Activated CD8-positive, alpha-beta T cell treated with anti-CD3 and anti-CD28 coated beads, Interleukin-2, amount 10 ng/mL, durations not matched to agents 7 days and 5 days (primary cell): ENCODE measurements at regions not wholly inside any gene's neighbourhood (a gene's known extent, or its start where the extent isn't known, plus 50 kb on each side); places are given as distances from the start of the nearest gene placed in this dataset.

Experiments
- ATAC-seq: fragments of 150-1000 bp; cut with Tn5 transposase; one replicate; pipeline ENCODE4 v1.10.0; 2021; ENCODE audit warnings: moderate library complexity
- CTCF ChIA-PET: fragments of 350-600 bp; sonication (Branson Sonifier 250); formaldehyde crosslinking; loops from one replicate; lab custom pipeline; 2021; ENCODE audit warnings: antibody characterized with exemption; lab: Charles Lee
- POLR2A ChIA-PET: fragments of 350-600 bp; sonication (Branson Sonifier 250); formaldehyde crosslinking; loops from one replicate; lab custom pipeline; 2021; ENCODE audit warnings: antibody characterized with exemption; lab: Charles Lee
- DNase-seq: peaks from one replicate; pipeline ENCODE4 v3.0.0-alpha.2; 2020
- H3K27ac Mint-ChIP-seq: one replicate; pipeline ENCODE4 v1.8.0; 2021; ENCODE audit warnings: mild to moderate bottlenecking, mixed read lengths
- H3K27me3 Mint-ChIP-seq: one replicate; pipeline ENCODE4 v1.8.0; 2021; ENCODE audit warnings: low read depth, mixed read lengths
- H3K36me3 Mint-ChIP-seq: one replicate; pipeline ENCODE4 v1.8.0; 2021; ENCODE audit warnings: low read depth, mixed read lengths
- H3K4me1 Mint-ChIP-seq: one replicate; pipeline ENCODE4 v1.8.0; 2021; ENCODE audit warnings: low read depth, mixed read lengths
- H3K4me3 Mint-ChIP-seq: one replicate; pipeline ENCODE4 v1.8.0; 2021; ENCODE audit warnings: mild to moderate bottlenecking, mixed read lengths
- H3K9me3 Mint-ChIP-seq: one replicate; pipeline ENCODE4 v1.8.0; 2022; ENCODE audit warnings: mixed read lengths; ENCODE audit not compliant: insufficient read depth

DNA sequence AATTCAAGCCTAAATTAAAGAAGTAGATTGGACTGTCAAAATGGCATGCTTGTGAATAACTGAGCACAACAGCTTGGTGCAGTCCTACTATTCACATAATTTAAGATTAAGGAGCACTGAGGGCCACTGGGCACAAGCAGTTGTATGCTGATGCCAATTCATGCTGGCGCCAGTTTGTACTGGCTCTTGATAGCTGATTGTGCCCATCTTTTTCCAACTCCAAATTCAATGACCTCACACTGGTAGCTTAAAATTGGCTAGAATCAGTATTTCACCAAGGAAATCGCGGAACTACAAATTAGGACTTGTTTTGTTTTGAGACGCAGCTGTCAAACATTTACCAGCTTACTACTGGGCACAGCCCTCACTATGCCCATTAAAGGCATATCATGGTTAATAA lies 969.2 kb downstream of the JRKL start:
- Mint-ChIP-seq H3K9me3 (no peaks in the 10 kb centered on the region), H3K27ac (no peak overlapping the region), H3K36me3 (no peaks in the 10 kb centered on the region), H3K4me3 (no peak overlapping the region), H3K4me1 (no peaks in the 10 kb centered on the region), H3K27me3 (no peaks in the 10 kb centered on the region)
- ChIA-PET CTCF (no interaction called here), POLR2A (no interaction called here)
- no peak for ATAC-seq
- no peak for DNase-seq

DNA sequence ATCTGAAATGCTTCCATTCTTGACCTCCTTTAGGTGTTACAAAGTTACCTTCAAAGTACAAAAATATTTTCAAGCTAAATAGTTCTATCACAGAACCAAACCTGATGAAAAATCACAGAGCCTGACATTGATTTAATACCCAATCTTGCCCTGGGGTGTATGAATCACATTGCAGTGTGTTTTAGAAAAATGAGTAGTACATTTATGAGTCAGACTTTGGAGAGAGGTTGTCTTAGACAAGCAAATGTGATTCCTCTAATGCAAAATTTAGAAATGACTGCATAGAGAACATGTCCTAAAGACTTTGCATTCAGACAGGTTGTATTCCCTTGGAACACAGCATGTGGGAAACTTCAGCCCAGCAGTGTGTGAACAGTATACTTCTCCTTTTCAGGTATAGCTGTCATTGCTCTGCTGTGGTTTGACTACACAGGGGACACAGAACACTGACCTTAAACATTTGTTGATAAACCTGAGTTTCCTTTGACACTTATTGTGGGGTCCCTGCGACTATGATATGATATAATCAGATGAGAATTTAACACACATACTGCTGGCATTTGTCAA lies 972.1 kb downstream of the JRKL start:
- H3K4me3 Mint-ChIP-seq = no peak overlapping the region
- DNase-seq = no peak
- POLR2A ChIA-PET = no interaction called here
- H3K4me1 Mint-ChIP-seq = no peaks in the 10 kb centered on the region
- H3K27me3 Mint-ChIP-seq = no peaks in the 10 kb centered on the region
- no peak overlapping the region for H3K27ac Mint-ChIP-seq
- no peak for ATAC-seq
- CTCF ChIA-PET = no interaction called here
- H3K36me3 Mint-ChIP-seq = no peaks in the 10 kb centered on the region
- H3K9me3 Mint-ChIP-seq = peaks cover 4% of the 10 kb centered on the region

DNA sequence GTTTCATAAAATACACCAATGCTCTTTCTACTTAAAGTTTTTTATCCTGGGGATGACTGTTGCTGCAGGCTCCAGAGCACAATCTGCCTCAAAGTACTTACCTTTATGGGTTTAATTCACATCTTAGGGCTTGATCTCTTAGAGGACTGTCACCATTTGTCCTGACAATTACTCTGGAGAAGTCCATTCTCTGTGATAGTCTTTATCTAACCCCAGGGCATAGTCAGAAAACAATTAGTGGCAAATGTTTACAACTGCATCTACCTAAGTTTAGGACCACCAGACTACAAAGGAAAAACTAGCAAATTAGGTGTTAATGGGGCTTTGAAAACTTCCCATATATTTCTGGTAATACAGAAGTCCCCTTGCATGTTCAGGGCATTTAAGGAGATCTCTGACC lies 973.5 kb downstream of the JRKL start:
- Mint-ChIP-seq H3K36me3 (no peaks in the 10 kb centered on the region), H3K4me3 (no peak overlapping the region), H3K9me3 (peaks cover 9% of the 10 kb centered on the region), H3K27me3 (no peaks in the 10 kb centered on the region), H3K27ac (no peak overlapping the region), H3K4me1 (no peaks in the 10 kb centered on the region)
- ChIA-PET POLR2A (no interaction called here), CTCF (no interaction called here)
- ATAC-seq (no peak), DNase-seq (no peak)

DNA sequence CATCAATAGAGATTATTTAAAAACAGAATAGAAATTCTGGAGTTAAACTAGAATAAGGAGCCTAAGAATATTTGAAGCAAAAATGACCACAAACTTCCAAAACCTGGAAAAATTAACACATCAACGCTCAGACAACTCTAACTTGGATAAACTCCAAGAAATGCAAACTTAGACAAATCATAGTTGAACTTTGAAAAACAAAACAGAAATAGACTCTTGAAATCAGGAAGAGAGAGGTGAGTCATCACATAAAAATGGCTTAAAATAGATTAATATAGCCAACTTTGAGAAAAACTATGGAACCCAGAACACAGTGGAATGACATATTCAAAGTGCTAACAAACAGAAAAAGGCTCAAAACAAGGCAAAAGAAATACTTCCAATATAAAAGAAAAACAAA lies 974.2 kb downstream of the JRKL start:
- Mint-ChIP-seq H3K27me3 (no peaks in the 10 kb centered on the region), H3K4me3 (no peak overlapping the region), H3K4me1 (no peaks in the 10 kb centered on the region), H3K9me3 (peaks cover 16% of the 10 kb centered on the region), H3K27ac (no peak overlapping the region), H3K36me3 (no peaks in the 10 kb centered on the region)
- CTCF ChIA-PET = no interaction called here
- ATAC-seq = no peak
- POLR2A ChIA-PET = no interaction called here
- DNase-seq = no peak

DNA sequence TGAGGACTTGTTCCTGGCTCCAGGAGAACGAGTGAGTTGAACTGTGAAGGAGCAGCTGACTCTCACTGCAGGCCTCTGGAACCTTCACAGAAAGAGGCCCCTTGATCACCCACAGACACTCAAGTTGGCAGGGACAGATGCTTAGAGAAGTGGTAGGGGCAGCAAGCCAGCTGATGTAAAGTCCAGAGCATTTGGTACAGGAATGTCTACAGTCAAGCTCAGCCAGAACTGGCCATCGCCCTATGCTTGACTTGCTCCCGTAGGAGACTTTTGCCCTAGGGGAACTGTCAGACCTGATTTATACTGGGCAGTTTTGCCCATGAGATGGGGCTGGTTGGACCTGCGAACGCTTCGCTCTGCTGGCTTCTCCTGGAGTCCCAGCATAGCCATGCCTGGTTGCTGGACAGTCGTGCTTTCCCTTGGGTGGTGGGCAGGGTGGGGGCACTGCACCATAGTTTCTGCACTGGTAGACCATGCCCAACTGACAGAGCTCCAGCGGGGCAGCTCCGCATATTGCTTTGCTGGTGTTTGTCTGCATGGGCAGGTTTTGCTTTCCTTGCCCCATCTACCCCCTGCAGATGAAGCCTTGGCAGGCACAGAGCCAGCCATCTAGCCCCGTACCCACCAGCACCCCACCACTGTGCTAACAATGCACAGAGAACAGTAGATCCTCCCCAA lies 977.7 kb downstream of the JRKL start:
- DNase-seq (no peak), ATAC-seq (no peak)
- CTCF ChIA-PET = no interaction called here
- Mint-ChIP-seq H3K4me3 (no peak overlapping the region), H3K27me3 (no peaks in the 10 kb centered on the region), H3K9me3 (peaks cover 34% of the 10 kb centered on the region), H3K27ac (no peak overlapping the region), H3K4me1 (no peaks in the 10 kb centered on the region), H3K36me3 (no peaks in the 10 kb centered on the region)
- POLR2A ChIA-PET = no interaction called here

DNA sequence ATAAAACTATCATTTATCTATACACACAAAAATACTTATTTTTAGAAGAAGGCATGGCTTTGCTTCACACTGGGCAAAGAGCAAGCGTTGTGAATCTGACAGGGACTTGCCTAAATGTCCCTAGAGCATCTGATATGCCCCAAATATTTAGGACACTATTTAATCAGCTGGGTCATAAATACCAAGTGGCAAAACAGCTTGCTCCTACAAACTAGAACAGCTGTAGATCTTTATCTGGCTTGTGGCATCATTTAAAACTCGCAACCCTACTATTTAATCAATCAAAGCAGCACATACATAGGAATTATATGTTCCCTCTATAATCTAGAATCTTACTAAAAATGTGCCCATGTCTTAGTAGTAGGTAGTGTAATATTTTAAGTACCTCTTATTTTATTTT lies 999.5 kb downstream of the JRKL start:
- Mint-ChIP-seq H3K27ac (no peak overlapping the region), H3K4me3 (no peak overlapping the region), H3K9me3 (peaks cover 22% of the 10 kb centered on the region), H3K36me3 (no peaks in the 10 kb centered on the region), H3K27me3 (no peaks in the 10 kb centered on the region), H3K4me1 (no peaks in the 10 kb centered on the region)
- DNase-seq (no peak), ATAC-seq (no peak)
- POLR2A ChIA-PET = no interaction called here
- CTCF ChIA-PET = no interaction called here

DNA sequence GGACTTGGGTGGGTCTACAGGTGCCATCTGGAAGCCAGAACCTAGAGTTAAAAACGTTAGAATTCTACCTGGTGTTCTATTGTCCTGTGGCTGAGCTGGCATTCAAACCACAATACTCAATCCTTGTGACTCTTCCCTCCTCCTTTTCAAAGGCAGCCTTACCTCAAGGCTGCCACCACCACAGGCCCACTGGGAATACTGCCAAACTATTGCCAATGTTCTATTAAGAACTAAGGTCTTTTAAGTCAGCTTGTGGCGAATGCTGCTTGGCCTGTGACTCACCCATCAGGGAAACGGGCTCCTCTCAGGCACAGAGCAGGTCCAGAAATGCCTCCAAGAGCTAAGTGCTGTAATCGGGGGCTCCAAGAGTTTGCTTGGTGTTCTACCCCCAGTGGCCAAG lies 1008.4 kb downstream of the JRKL start:
- H3K4me1 Mint-ChIP-seq = no peaks in the 10 kb centered on the region
- no peak for ATAC-seq
- no peak for DNase-seq
- ChIA-PET CTCF (no interaction called here), POLR2A (no interaction called here)
- no peaks in the 10 kb centered on the region for H3K36me3 Mint-ChIP-seq
- H3K9me3 Mint-ChIP-seq = peaks cover 42% of the 10 kb centered on the region
- no peaks in the 10 kb centered on the region for H3K27me3 Mint-ChIP-seq
- no peak overlapping the region for H3K27ac Mint-ChIP-seq
- no peak overlapping the region for H3K4me3 Mint-ChIP-seq

DNA sequence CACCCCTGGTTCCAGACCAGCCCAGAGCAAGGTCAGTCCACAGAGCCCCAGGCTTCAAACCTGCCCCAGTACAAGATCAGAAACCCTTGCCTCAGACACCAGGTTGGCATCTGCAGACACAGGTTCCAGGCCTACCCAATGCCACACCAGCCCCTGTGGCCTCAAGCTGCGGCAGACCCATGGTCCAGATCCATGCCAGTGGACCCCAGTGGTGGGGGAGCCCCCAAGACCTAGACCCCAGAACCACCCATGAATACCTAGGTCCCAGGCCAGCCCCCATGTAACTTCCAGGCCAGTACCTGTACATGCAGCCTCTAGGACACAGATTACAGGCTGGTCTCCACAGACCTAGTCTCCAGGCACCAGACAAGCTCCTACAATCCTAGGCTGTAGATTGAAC lies 1019.3 kb downstream of the JRKL start:
- H3K4me1 Mint-ChIP-seq = no peaks in the 10 kb centered on the region
- no peak overlapping the region for H3K4me3 Mint-ChIP-seq
- H3K27ac Mint-ChIP-seq = no peak overlapping the region
- H3K27me3 Mint-ChIP-seq = no peaks in the 10 kb centered on the region
- POLR2A ChIA-PET = no interaction called here
- H3K9me3 Mint-ChIP-seq = peaks cover 31% of the 10 kb centered on the region
- DNase-seq (no peak), ATAC-seq (no peak)
- CTCF ChIA-PET = no interaction called here
- H3K36me3 Mint-ChIP-seq = no peaks in the 10 kb centered on the region

DNA sequence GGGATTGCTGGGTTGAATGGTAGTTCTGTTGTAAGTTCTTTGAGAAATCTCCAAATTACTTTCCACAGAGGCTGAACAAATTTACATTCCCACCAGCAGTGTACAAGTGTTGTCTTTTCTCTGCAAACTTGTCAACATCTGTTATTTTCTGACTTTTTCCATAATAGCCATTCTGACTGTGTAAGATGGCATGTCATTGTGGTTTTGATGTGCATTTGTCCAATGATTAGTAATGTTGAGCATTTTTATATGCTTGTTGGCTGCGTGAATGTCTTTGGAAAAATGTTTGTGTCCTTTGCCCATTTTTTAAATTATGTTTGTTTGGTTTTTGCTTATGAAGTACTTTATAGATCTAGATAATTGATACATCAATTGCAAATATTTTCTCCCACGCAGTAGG lies 1025.0 kb downstream of the JRKL start:
- ATAC-seq = no peak
- Mint-ChIP-seq H3K36me3 (no peaks in the 10 kb centered on the region), H3K4me3 (no peak overlapping the region), H3K9me3 (peaks cover 22% of the 10 kb centered on the region), H3K4me1 (no peaks in the 10 kb centered on the region), H3K27ac (no peak overlapping the region), H3K27me3 (no peaks in the 10 kb centered on the region)
- ChIA-PET CTCF (no interaction called here), POLR2A (no interaction called here)
- DNase-seq = no peak

DNA sequence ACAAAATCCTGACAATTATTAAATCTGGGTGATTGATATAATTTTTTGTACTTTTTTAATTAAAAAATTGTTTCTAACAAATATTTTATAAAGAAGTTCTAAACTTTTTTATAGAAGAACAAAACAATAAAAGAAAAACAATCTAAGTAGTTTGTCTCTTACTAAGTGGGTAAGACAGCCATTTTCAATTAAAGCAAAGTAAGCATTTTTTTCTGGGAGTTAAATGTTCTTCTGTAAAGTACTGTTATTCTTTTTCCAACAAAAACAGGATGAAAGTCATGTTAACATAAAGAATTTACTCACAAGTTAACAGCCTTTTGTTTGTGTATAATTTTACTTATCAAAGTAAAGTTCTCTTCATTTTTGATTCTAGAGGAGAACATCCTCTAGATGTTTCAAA lies 1029.9 kb downstream of the JRKL start:
- no peak overlapping the region for H3K4me3 Mint-ChIP-seq
- ATAC-seq (no peak), DNase-seq (no peak)
- ChIA-PET CTCF (no interaction called here), POLR2A (no interaction called here)
- H3K9me3 Mint-ChIP-seq = no peaks in the 10 kb centered on the region
- no peak overlapping the region for H3K27ac Mint-ChIP-seq
- H3K27me3 Mint-ChIP-seq = no peaks in the 10 kb centered on the region
- H3K36me3 Mint-ChIP-seq = no peaks in the 10 kb centered on the region
- no peaks in the 10 kb centered on the region for H3K4me1 Mint-ChIP-seq

DNA sequence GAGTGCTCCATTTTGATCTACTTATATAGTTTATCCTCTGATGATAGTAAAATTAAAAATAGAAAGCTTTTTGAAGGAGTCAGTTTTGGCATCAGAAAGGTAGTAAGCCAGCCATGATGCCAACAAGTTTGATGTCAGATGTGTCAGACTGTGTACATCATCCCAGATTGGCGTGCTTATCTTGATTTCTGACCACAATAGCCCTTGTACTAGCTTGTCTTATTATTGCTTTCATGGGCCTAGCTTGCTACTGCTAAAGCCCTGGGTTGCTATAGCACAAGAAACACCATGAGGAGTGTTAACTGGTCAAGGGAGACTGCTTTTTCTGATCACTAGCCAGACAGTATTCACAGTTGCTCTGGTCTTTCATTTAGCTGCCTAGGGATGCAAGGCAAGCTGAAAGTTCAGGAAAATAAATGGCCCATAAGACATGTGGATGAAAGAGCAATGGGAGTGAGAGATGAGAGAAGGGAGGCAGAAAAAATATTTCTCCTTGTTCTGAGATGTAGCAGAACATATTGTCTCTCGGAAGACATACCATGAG lies 1038.5 kb downstream of the JRKL start:
- H3K27me3 Mint-ChIP-seq = no peaks in the 10 kb centered on the region
- no peaks in the 10 kb centered on the region for H3K36me3 Mint-ChIP-seq
- no peak overlapping the region for H3K27ac Mint-ChIP-seq
- H3K4me1 Mint-ChIP-seq = no peaks in the 10 kb centered on the region
- DNase-seq = no peak
- peaks cover 8% of the 10 kb centered on the region for H3K9me3 Mint-ChIP-seq
- no peak for ATAC-seq
- no peak overlapping the region for H3K4me3 Mint-ChIP-seq
- ChIA-PET CTCF (no interaction called here), POLR2A (no interaction called here)

DNA sequence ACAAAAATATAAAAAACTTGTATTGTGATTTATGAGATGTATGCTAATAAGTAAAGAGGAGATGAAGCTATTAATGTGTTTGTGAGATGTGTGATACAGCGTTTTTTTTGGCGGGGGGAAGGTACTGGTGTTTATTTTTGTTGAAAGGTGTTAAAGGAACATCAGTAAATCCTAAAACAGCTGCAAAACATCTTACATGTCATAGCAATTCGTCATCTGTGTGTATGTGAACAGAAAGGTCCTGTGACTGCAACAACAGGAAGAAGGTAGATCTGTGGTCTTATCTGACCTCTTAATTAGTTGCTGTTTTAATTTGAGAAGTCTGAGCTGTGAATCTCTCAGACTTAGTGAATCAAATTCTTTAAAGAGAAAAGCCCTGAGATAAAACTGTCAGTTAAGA lies 1041.1 kb downstream of the JRKL start:
- ATAC-seq (no peak), DNase-seq (no peak)
- Mint-ChIP-seq H3K27ac (no peak overlapping the region), H3K27me3 (no peaks in the 10 kb centered on the region), H3K36me3 (no peaks in the 10 kb centered on the region), H3K4me1 (no peaks in the 10 kb centered on the region), H3K4me3 (no peak overlapping the region), H3K9me3 (peaks cover 8% of the 10 kb centered on the region)
- ChIA-PET CTCF (no interaction called here), POLR2A (no interaction called here)

DNA sequence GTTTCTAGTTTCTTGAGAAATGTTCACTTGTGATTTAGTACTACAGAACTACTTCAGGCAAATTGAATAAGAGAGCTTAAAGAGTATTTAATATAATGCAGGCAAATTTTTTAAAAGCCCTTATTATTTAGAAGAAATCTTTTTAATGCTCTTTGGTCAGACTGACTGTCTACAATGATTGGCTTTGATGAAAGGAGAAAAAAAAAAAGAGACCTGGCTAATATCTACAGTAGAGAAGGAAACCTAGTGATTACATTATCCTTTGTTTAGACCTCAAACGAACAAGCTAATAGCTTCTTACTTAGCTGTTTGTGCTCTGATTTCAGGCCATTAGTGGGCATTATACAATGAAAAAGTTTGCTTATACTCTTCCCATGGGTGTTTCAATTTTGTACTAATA lies 1043.1 kb downstream of the JRKL start:
- Mint-ChIP-seq H3K9me3 (peaks cover 8% of the 10 kb centered on the region), H3K4me3 (no peak overlapping the region), H3K27ac (no peak overlapping the region), H3K4me1 (no peaks in the 10 kb centered on the region), H3K27me3 (no peaks in the 10 kb centered on the region), H3K36me3 (no peaks in the 10 kb centered on the region)
- POLR2A ChIA-PET = no interaction called here
- no peak for ATAC-seq
- CTCF ChIA-PET = no interaction called here
- DNase-seq = no peak
